HG02884 (cell line): ENCODE measurements at regions not wholly inside any gene's neighbourhood (a gene's known extent, or its start where the extent isn't known, plus 50 kb on each side); places are given as distances from the start of the nearest gene placed in this dataset.

Source experiments
- ATAC-seq: cut with Tn5 transposase; IDR thresholded peaks from one replicate; pipeline ENCODE4 v1.9.1; 2021; ENCODE audit warnings: mild to moderate bottlenecking, moderate library complexity; ENCODE audit not compliant: unreplicated experiment

GRCh38 chr18:79608999-79609461 lies 70.6 kb upstream of the CTDP1 start:
- ATAC-seq, result no peak

DNA sequence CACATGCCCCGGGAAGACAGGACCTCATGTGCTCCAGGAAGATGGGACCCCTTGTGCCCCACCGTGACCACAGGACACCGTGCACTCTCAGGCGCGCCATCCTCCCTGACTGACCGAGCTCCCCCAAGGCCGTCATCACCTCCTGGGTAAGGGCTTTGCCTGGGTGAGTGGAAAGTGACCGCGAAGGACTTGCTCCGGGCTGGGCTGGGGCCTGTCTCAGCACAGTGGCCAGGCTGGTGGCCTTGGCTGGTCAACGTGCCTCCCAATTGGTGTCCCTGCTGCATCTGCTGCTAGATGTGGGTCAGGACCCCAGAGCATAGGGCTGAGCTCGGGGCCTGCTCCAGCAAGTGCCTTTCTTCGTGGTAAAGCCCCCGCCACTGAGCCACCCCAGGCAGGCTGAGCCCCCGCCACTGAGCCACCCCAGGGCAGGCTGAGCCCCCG lies 69.7 kb upstream of the CTDP1 start:
- ATAC-seq, result no peak

DNA sequence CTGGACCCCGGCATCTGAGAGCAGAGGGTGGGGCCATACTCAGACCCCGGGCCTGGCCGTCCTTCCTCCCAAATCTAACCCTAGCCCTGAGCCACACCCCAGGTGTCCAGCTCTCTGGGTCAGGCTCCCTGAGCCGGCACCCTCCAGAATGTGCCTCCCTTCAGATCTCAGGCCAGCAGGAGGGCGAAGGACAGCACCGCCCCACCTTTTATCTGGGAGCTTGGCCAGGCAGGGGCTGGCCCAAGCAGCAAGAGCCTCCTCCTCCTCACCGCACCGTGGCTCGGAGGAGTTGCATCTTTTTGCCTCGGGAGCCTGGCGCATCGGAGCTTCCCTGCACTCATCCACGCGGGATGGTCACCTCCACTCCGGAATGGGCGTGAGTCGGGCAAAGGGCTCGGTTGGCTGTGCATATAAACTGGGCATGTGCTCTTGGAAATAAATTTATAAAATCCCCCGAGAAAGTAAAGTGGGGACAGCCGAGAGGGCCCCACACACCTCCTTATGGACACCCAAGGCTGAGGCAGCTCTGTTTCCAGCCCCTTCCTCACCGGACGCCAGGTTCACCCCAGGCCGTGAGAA lies 69.1 kb upstream of the CTDP1 start:
- no peak for ATAC-seq

- ATAC-seq, result no peak
Observed at GRCh38 chr18:79611040-79611681, 68.4 kb upstream of the CTDP1 start.

GRCh38 chr18:79612291-79613108 lies 67.1 kb upstream of the CTDP1 start:
- no peak for ATAC-seq

- no peak for ATAC-seq
Observed at GRCh38 chr18:79613186-79613931, 66.2 kb upstream of the CTDP1 start.

DNA sequence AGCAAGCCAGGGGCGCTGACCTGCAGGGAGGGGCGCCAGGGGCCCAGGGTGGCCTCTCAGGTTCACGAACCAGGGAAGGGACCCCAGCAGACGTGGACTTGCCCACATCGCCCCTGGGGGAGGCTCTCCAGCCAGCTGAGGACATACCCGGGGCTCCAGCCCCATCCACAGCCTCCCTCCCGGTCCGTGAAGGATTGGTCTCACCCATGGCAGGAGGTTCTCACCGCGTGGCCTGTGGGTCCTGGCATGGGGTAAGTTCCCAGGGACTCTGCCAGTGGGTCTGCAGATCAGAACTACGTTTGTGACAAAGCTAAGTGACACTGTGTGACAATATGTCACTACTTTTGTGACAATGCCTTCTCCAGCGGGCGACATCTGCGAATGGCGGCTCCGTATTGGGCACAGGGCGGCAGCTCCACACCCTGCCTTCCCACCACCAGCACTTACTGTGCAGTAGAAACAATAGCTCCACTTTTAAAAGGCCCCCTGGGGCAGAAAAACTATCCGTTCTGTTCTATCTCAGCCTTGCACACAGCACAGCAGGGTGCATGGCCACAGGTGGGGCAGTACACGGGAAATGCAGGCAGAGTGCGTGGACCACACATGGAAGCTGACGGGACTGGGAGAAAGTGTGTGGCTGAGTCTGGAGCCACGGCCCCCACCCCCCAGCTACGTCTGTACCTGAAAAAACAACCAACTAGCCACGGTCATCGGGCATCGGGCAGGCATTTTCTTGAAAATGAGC lies 65.2 kb upstream of the CTDP1 start:
- ATAC-seq, result no peak

DNA sequence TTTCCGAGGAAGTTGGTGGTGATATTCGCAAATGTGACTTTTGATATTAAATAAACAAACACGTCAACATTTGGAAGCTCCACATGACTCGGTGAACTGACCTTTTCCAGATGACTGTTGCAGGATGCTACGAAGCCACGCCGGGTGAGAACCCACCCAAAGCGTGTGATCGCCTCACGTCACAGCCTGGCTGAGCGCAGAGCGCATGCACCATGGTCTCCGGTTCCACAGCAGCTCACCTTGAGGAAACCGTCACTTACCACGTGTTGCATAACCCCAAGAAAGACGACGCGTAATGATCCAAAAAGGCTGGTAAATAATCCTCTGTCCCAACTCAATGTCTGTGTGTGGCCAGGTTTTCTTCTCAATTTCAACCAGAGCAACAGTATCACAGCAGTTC lies 64.5 kb upstream of the CTDP1 start:
- no peak for ATAC-seq

DNA sequence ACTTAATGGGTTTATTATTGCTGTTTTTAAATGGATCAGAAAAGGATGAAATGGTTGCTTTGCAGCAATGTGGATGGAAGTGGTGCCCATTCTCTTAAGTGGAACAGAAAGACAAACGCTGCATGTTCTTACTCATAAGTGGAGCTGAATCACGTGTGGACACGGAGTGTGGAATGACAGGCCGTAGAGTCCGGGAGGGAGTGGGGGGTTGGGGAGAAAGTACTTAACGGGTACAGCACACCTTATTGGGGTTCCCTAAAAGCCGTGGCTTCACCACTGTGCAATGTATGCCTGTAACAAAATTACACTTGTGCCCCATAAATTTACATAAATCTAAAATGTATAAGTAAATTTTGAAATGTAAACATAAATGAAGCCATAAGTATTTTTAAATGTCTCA lies 64.0 kb upstream of the CTDP1 start:
- no peak for ATAC-seq

GRCh38 chr18:79616651-79617510 lies 62.7 kb upstream of the CTDP1 start:
- ATAC-seq, result no peak

- ATAC-seq, result no peak
Observed at GRCh38 chr18:79617511-79618500, 61.8 kb upstream of the CTDP1 start.

GRCh38 chr18:79620576-79621165 lies 58.9 kb upstream of the CTDP1 start:
- no peak for ATAC-seq

DNA sequence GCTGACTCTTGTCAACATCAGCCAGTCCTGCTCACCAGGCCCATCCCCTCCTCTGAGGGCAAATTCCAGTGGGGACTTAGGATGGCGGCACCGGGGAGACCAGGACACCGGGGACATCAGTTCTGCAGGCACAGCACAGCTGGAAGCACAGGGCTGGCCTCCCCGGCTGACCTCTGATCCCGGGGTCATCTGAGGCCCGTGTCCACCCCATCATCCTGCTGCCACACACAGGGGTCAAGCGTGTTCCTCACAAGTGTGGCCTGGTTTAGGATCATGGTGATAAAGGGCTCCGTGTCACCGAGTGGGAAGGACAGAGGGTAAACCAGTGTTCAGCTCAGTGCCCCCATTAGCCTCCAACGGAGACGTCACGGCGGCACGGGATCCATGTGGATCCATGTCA lies 58.1 kb upstream of the CTDP1 start:
- ATAC-seq, result no peak

- no peak for ATAC-seq
Observed at GRCh38 chr18:79622004-79622403, 57.6 kb upstream of the CTDP1 start.

DNA sequence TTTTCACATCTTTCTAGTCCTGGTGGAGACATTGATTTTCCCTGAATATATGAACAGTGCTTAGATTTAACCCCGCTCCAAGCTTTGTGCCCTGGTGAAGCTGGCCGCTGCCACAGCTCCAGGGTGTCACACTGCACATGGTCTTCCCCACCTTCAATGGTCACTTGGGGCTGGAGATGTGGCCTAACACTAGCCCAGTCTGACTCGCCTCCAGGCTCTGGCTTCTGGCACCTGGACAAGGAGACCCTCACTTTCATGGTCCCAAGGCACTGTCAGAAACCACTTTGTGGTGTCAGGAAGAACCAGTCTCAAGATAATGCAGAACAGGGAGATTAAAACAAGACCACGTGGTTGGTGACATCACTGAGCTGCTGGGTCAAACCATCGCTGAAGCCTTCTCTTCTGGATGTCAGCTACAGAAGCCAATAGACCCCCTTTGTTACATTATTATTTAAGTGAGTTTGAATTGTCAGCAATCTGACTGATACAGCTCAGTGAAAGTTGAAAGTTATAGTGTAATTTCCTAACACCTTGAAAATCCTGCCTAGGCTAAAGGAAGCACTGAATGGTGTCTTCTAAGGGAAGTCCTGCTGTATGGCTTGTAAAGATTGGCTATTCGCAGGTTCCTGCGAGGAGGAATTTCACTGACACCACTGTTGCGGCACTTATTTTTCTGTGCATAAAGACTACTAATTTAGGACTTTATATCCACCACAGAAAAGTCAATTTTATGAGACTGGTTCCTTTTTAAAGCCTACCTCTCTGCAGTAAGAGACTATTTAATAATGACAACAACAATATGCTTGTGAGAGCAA lies 55.0 kb upstream of the CTDP1 start:
- peak; percentile 27 for ATAC-seq

DNA sequence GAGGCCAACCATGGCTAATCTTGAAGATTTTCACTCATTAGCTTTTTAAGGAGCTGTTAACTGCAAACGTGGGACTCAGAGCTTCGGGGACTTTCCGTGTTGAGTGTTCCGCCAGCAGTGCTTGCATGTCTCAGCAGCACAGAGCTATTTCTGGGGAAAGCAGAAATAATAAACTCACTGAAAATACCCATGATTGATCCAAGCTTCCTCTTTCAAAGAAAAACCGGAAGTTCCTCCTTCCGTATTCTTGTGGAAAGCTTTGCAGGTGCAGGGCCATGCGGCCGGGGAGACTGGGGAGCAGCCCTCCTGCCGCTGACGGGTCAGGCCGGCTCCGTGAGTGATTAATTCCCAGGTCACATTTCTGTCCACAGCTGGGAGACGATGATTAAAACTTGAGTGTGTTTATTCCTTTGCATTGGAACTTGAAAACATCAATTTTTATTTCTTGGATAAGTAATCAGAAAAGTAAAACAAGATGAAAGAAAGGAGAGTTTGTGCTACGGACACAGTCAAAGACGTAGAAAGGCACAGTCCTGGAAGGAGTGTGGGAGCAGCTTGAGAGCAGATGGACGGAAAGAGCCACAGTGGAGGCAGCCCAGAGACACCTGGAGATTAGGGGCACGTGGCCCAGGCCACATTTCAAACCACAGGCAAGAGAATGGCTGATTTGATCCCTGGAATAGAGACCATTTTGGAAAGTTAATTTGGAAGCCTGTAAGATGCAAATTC lies 54.2 kb upstream of the CTDP1 start:
- peak; percentile 92 for ATAC-seq
